Lower leg skin (tissue), 3 donors: ENCODE measurements at regions not wholly inside any gene's neighbourhood (a gene's known extent, or its start where the extent isn't known, plus 50 kb on each side); places are given as distances from the start of the nearest gene placed in this dataset.

Source experiments
- CTCF ChIP-seq, 3 donors: fragments of 450-650 bp; IDR thresholded peaks; one replicate each; pipeline ENCODE4 v1.5.1; 2016; ENCODE audit warnings: antibody characterized with exemption in 3 of 3, mild to moderate bottlenecking in 3 of 3, moderate library complexity in 2 of 3
- POLR2A ChIP-seq, 2 donors: fragments of 450-650 bp; IDR thresholded peaks; one replicate each; pipeline ENCODE4 v1.6.1; 2016 to 2017; ENCODE audit warnings: antibody characterized with exemption in 2 of 2, mild to moderate bottlenecking in 1 of 2, moderate library complexity in 1 of 2

- TF ChIP-seq POLR2A (IDR thresholded peaks at IDR 0.05) (no peak), CTCF (IDR thresholded peaks at IDR 0.05) (no peak)
Observed at GRCh38 chr3:159301961-159302360, 500.1 kb downstream of the MFSD1 start.
